Activated CD8-positive, alpha-beta memory T cell treated with anti-CD3 and anti-CD28 coated beads, Interleukin-2, amount 10 ng/mL, durations not matched to agents 7 days and 5 days (primary cell): ENCODE measurements at regions not wholly inside any gene's neighbourhood (a gene's known extent, or its start where the extent isn't known, plus 50 kb on each side); places are given as distances from the start of the nearest gene placed in this dataset.
A peak's percentile ranks its signal among the peaks of the same experiment; 100 is the strongest.

ENCODE experiments used
- ATAC-seq: fragments of 150-1000 bp; cut with Tn5 transposase; one replicate; pipeline ENCODE4 v1.10.0; 2021; ENCODE audit warnings: moderate library complexity
- CTCF ChIA-PET: fragments of 350-600 bp; sonication (Branson Sonifier 250); formaldehyde crosslinking; loops from one replicate; lab custom pipeline; 2021; ENCODE audit warnings: antibody characterized with exemption; lab: Charles Lee
- DNase-seq: peaks from one replicate; pipeline ENCODE4 v3.0.0-alpha.2; 2020
- H3K27ac Mint-ChIP-seq: one replicate; pipeline ENCODE4 v1.8.0; 2021; ENCODE audit warnings: mild to moderate bottlenecking, mixed read lengths
- H3K27me3 Mint-ChIP-seq: one replicate; pipeline ENCODE4 v1.8.0; 2021; ENCODE audit warnings: mixed read lengths
- H3K36me3 Mint-ChIP-seq: one replicate; pipeline ENCODE4 v1.8.0; 2021; ENCODE audit warnings: mild to moderate bottlenecking, mixed read lengths
- H3K4me1 Mint-ChIP-seq: one replicate; pipeline ENCODE4 v1.8.0; 2021; ENCODE audit warnings: mixed read lengths
- H3K4me3 Mint-ChIP-seq: one replicate; pipeline ENCODE4 v1.8.0; 2021; ENCODE audit warnings: mild to moderate bottlenecking, moderate library complexity, mixed read lengths
- H3K9me3 Mint-ChIP-seq: one replicate; pipeline ENCODE4 v1.8.0; 2022; ENCODE audit warnings: low read depth, mixed read lengths

- DNase-seq (no peak), ATAC-seq (no peak)
- Mint-ChIP-seq H3K27ac (peak overlapping the region; percentile 30), H3K4me1 (peaks cover 58% of the 10 kb centered on the region), H3K27me3 (peaks cover 23% of the 10 kb centered on the region), H3K9me3 (no peaks in the 10 kb centered on the region), H3K4me3 (no peak overlapping the region), H3K36me3 (peaks cover 8% of the 10 kb centered on the region)
- CTCF ChIA-PET = interaction anchor here (1.0 to 3.7 kb wide), 4 partner anchors 9 to 1027 kb away, joined by 3 to 29 read pairs (median 6); no protein-coding TSS in a partner anchor
These were observed 260.1 kb downstream of the UACA start for GRCh38 chr15:70503073-70503745.

GRCh38 chr15:70502529-70502928 is 260.8 kb downstream of the UACA start:
- Mint-ChIP-seq H3K4me3 (no peak overlapping the region), H3K4me1 (peaks cover 52% of the 10 kb centered on the region), H3K27me3 (peaks cover 26% of the 10 kb centered on the region), H3K36me3 (peaks cover 8% of the 10 kb centered on the region), H3K9me3 (no peaks in the 10 kb centered on the region), H3K27ac (no peak overlapping the region)
- no peak for DNase-seq
- no peak for ATAC-seq
- CTCF ChIA-PET = interaction anchor here (1.0 kb wide), 1 partner anchor 14 kb away, joined by 3 read pairs; no protein-coding TSS in a partner anchor

GRCh38 chr15:70501849-70502248 is 261.5 kb downstream of the UACA start:
- ATAC-seq = no peak
- peaks cover 26% of the 10 kb centered on the region for H3K27me3 Mint-ChIP-seq
- CTCF ChIA-PET = interaction anchor here (1.0 kb wide), 1 partner anchor 13 kb away, joined by 3 read pairs; no protein-coding TSS in a partner anchor
- H3K4me1 Mint-ChIP-seq = peaks cover 47% of the 10 kb centered on the region
- H3K36me3 Mint-ChIP-seq = peaks cover 4% of the 10 kb centered on the region
- no peaks in the 10 kb centered on the region for H3K9me3 Mint-ChIP-seq
- H3K27ac Mint-ChIP-seq = no peak overlapping the region
- no peak overlapping the region for H3K4me3 Mint-ChIP-seq
- DNase-seq = no peak

- H3K27ac Mint-ChIP-seq = no peak overlapping the region
- H3K4me3 Mint-ChIP-seq = no peak overlapping the region
- no peaks in the 10 kb centered on the region for H3K36me3 Mint-ChIP-seq
- no peaks in the 10 kb centered on the region for H3K9me3 Mint-ChIP-seq
- no peak for ATAC-seq
- DNase-seq = no peak
- peaks cover 30% of the 10 kb centered on the region for H3K27me3 Mint-ChIP-seq
- CTCF ChIA-PET = interaction anchor here (1.8 kb wide), 1 partner anchor 13 kb away, joined by 4 read pairs; no protein-coding TSS in a partner anchor
- peaks cover 47% of the 10 kb centered on the region for H3K4me1 Mint-ChIP-seq
These were observed 262.1 kb downstream of the UACA start for GRCh38 chr15:70501121-70501727.

- no peak for DNase-seq
These were observed 263.6 kb downstream of the UACA start for GRCh38 chr15:70499791-70500190.

GRCh38 chr15:70498096-70498626 is 265.2 kb downstream of the UACA start:
- H3K4me1 Mint-ChIP-seq = peaks cover 44% of the 10 kb centered on the region
- no peak overlapping the region for H3K27ac Mint-ChIP-seq
- H3K9me3 Mint-ChIP-seq = no peaks in the 10 kb centered on the region
- peaks cover 2% of the 10 kb centered on the region for H3K36me3 Mint-ChIP-seq
- DNase-seq (no peak), ATAC-seq (no peak)
- H3K27me3 Mint-ChIP-seq = peaks cover 56% of the 10 kb centered on the region
- H3K4me3 Mint-ChIP-seq = no peak overlapping the region
- CTCF ChIA-PET = interaction anchor here (1.0 to 2.9 kb wide), 2 partner anchors 10 to 18 kb away, joined by 3 to 12 read pairs; no protein-coding TSS in a partner anchor

More at GRCh38 chr15:70499791-70500190, 263.6 kb downstream of the UACA start:
- H3K36me3 Mint-ChIP-seq = no peaks in the 10 kb centered on the region
- H3K4me1 Mint-ChIP-seq = peaks cover 44% of the 10 kb centered on the region
- H3K27ac Mint-ChIP-seq = no peak overlapping the region
- no peak for ATAC-seq
- no peak overlapping the region for H3K4me3 Mint-ChIP-seq
- H3K9me3 Mint-ChIP-seq = no peaks in the 10 kb centered on the region
- H3K27me3 Mint-ChIP-seq = peaks cover 43% of the 10 kb centered on the region
- CTCF ChIA-PET = interaction anchor here (1.1 to 1.8 kb wide), 5 partner anchors 10 to 43 kb away, joined by 3 to 5 read pairs (median 4); no protein-coding TSS in a partner anchor

GRCh38 chr15:70497661-70498060 is 265.7 kb downstream of the UACA start:
- Mint-ChIP-seq H3K4me1 (peaks cover 44% of the 10 kb centered on the region), H3K36me3 (peaks cover 2% of the 10 kb centered on the region), H3K9me3 (no peaks in the 10 kb centered on the region), H3K27ac (no peak overlapping the region), H3K27me3 (peaks cover 52% of the 10 kb centered on the region), H3K4me3 (no peak overlapping the region)
- CTCF ChIA-PET = interaction anchor here (1.0 to 2.9 kb wide), 2 partner anchors 10 to 18 kb away, joined by 3 to 12 read pairs; no protein-coding TSS in a partner anchor
- ATAC-seq (no peak), DNase-seq (no peak)

- DNase-seq = no peak
- CTCF ChIA-PET = interaction anchor here (0.8 to 2.9 kb wide), 8 partner anchors 8 to 406 kb away, joined by 3 to 12 read pairs (median 4); no protein-coding TSS in a partner anchor
- Mint-ChIP-seq H3K27me3 (peaks cover 48% of the 10 kb centered on the region), H3K36me3 (peaks cover 2% of the 10 kb centered on the region), H3K4me3 (no peak overlapping the region), H3K27ac (no peak overlapping the region), H3K4me1 (peaks cover 55% of the 10 kb centered on the region), H3K9me3 (no peaks in the 10 kb centered on the region)
- no peak for ATAC-seq
These were observed 267.3 kb downstream of the UACA start for GRCh38 chr15:70495991-70496599.

- Mint-ChIP-seq H3K27ac (no peak overlapping the region), H3K9me3 (no peaks in the 10 kb centered on the region), H3K4me1 (peaks cover 66% of the 10 kb centered on the region), H3K4me3 (no peak overlapping the region), H3K27me3 (peaks cover 54% of the 10 kb centered on the region), H3K36me3 (peaks cover 2% of the 10 kb centered on the region)
- CTCF ChIA-PET = interaction anchor here (1.4 to 2.3 kb wide), 3 partner anchors 10 to 17 kb away, joined by 5 to 11 read pairs (median 6); no protein-coding TSS in a partner anchor
- ATAC-seq (no peak), DNase-seq (no peak)
These were observed 268.3 kb downstream of the UACA start for GRCh38 chr15:70494852-70495571.

GRCh38 chr15:70494517-70494851 is 268.9 kb downstream of the UACA start:
- H3K4me1 Mint-ChIP-seq = peaks cover 67% of the 10 kb centered on the region
- CTCF ChIA-PET = interaction anchor here (4.4 kb wide), 1 partner anchor 10 kb away, joined by 29 read pairs; no protein-coding TSS in a partner anchor
- peaks cover 59% of the 10 kb centered on the region for H3K27me3 Mint-ChIP-seq
- peaks cover 2% of the 10 kb centered on the region for H3K36me3 Mint-ChIP-seq
- H3K27ac Mint-ChIP-seq = no peak overlapping the region
- no peak for DNase-seq
- H3K4me3 Mint-ChIP-seq = no peak overlapping the region
- no peak for ATAC-seq
- no peaks in the 10 kb centered on the region for H3K9me3 Mint-ChIP-seq

- H3K4me1 Mint-ChIP-seq = peaks cover 69% of the 10 kb centered on the region
- CTCF ChIA-PET = interaction anchor here (0.6 to 4.4 kb wide), 5 partner anchors 11 to 780 kb away, joined by 3 to 29 read pairs (median 8); no protein-coding TSS in a partner anchor
These were observed 269.4 kb downstream of the UACA start for GRCh38 chr15:70493787-70494516.

GRCh38 chr15:70493376-70493775 is 270.0 kb downstream of the UACA start:
- ATAC-seq (peak; percentile 8), DNase-seq (no peak)
- CTCF ChIA-PET = interaction anchor here (0.6 to 4.4 kb wide), 5 partner anchors 12 to 779 kb away, joined by 3 to 29 read pairs (median 8); no protein-coding TSS in a partner anchor
- peaks cover 66% of the 10 kb centered on the region for H3K27me3 Mint-ChIP-seq
- H3K4me1 Mint-ChIP-seq = peaks cover 74% of the 10 kb centered on the region
- H3K36me3 Mint-ChIP-seq = peaks cover 2% of the 10 kb centered on the region
- H3K27ac Mint-ChIP-seq = peak overlapping the region; percentile 93
- H3K9me3 Mint-ChIP-seq = no peaks in the 10 kb centered on the region
- peak overlapping the region; percentile 66 for H3K4me3 Mint-ChIP-seq

More at GRCh38 chr15:70493787-70494516, 269.4 kb downstream of the UACA start:
- H3K27me3 Mint-ChIP-seq = peaks cover 61% of the 10 kb centered on the region
- ATAC-seq (no peak), DNase-seq (no peak)
- H3K27ac Mint-ChIP-seq = peak overlapping the region; percentile 93
- no peaks in the 10 kb centered on the region for H3K9me3 Mint-ChIP-seq
- peaks cover 2% of the 10 kb centered on the region for H3K36me3 Mint-ChIP-seq
- H3K4me3 Mint-ChIP-seq = no peak overlapping the region
